HepG2 (cell line): ENCODE measurements at regions not wholly inside any gene's neighbourhood (a gene's known extent, or its start where the extent isn't known, plus 50 kb on each side); places are given as distances from the start of the nearest gene placed in this dataset.

Source experiments
- GATAD1 ChIP-seq: IDR thresholded peaks from 2 replicates; pipeline ENCODE4 v1.6.1; 2016; ENCODE audit warnings: missing genetic modification reagents, missing compliant biosample characterization
- SMC3 ChIP-seq: IDR thresholded peaks from 2 replicates; pipeline ENCODE4 v1.6.1; 2011; ENCODE audit warnings: low read length, improper control_type of control experiment
- ZFP1 ChIP-seq: IDR thresholded peaks from 2 replicates; pipeline ENCODE4 v1.6.1; 2016
- ZNF253 ChIP-seq: sonication (generic); formaldehyde crosslinking; IDR thresholded peaks from 2 replicates; pipeline ENCODE4 v1.8.0; 2022; ENCODE audit warnings: mild to moderate bottlenecking, missing genetic modification reagents, borderline replicate concordance
- TF ChIP-seq, protein P1 (sequence below): sonication (generic); formaldehyde crosslinking; IDR thresholded peaks from 2 replicates; pipeline ENCODE4 v1.5.0; 2020; ENCODE audit warnings: mild to moderate bottlenecking, missing genetic modification reagents, moderate library complexity
- TF ChIP-seq, protein P2 (sequence below), 2 experiments: sonication (generic) in 1 of 2; formaldehyde crosslinking in 1 of 2; IDR thresholded peaks; 2 replicates each; pipeline versions ENCODE4 v1.5.1 to v1.6.1; 2011 to 2020; ENCODE audit warnings: borderline replicate concordance in 1 of 2, low read depth in 1 of 2, low read length in 1 of 2, mild to moderate bottlenecking in 1 of 2, missing genetic modification reagents in 1 of 2, moderate library complexity in 1 of 2

DNA sequence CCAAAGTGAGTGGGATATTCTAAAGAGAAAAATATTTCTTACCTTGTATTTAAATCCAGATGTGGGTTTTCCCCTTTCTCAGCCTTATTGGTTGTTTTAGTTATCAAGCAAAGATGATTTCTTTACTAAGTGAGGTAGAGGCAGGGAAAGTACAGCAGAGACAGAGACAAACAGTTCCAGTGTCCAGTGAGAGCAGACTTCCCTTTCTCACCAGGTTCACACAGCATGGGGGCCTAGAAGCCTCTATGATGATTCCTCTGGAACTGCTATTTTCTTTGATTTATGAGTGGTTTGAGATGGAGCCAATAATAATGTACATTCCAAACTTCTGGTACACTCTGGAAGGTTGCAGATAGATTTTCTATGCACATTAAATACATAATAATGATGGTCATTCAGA, 234.0 kb upstream of the MARCKS start:
- TF ChIP-seq ZNF253 (CRISPR knock-in tag) (no peak), ZFP1 (CRISPR knock-in tag) (no peak), SMC3 (no peak), GATAD1 (CRISPR knock-in tag) (no peak)
- TF ChIP-seq, protein P1, sequence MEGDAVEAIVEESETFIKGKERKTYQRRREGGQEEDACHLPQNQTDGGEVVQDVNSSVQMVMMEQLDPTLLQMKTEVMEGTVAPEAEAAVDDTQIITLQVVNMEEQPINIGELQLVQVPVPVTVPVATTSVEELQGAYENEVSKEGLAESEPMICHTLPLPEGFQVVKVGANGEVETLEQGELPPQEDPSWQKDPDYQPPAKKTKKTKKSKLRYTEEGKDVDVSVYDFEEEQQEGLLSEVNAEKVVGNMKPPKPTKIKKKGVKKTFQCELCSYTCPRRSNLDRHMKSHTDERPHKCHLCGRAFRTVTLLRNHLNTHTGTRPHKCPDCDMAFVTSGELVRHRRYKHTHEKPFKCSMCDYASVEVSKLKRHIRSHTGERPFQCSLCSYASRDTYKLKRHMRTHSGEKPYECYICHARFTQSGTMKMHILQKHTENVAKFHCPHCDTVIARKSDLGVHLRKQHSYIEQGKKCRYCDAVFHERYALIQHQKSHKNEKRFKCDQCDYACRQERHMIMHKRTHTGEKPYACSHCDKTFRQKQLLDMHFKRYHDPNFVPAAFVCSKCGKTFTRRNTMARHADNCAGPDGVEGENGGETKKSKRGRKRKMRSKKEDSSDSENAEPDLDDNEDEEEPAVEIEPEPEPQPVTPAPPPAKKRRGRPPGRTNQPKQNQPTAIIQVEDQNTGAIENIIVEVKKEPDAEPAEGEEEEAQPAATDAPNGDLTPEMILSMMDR, result no peak
- TF ChIP-seq, protein P2, sequence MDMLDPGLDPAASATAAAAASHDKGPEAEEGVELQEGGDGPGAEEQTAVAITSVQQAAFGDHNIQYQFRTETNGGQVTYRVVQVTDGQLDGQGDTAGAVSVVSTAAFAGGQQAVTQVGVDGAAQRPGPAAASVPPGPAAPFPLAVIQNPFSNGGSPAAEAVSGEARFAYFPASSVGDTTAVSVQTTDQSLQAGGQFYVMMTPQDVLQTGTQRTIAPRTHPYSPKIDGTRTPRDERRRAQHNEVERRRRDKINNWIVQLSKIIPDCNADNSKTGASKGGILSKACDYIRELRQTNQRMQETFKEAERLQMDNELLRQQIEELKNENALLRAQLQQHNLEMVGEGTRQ (IDR thresholded peaks at IDR 0.05; ENCODE audit: low read depth, low read length), result no peak
- TF ChIP-seq, protein P2 (CRISPR knock-in tag; IDR thresholded peaks at IDR 0.05; ENCODE audit: borderline replicate concordance), result no peak
